ENCODE measurements at regions not wholly inside any gene's neighbourhood (a gene's known extent, or its start where the extent isn't known, plus 50 kb on each side); places are given as distances from the start of the nearest gene placed in this dataset.
"Not testable (repeated sequence)": the region's sequence is repeated elsewhere in the genome, so short reads cannot be mapped to it uniquely, and the experiment has no call there.

DNA sequence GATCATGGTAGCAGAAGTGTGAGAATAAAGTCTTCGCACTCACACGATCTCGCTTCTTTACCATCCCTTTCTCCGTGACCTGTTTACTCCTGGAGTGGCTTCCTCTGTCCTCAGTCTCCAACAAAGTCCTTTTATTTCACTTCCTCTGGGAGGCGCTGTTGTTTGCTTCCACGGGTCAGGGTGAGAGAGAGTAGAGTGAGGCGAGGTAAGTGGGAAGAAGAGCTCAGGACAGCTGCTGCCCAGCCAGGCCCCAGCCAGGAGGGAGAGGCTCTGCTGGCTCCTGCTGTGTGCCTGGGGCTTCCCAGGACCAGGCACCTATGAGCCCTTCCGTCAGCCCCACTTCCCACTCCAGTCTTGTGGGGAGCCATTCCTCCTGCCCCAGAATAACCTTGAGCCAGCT, 242.1 kb downstream of the FGF9 start:
- DNase-seq (ENCODE audit: low spot score): no peak

DNA sequence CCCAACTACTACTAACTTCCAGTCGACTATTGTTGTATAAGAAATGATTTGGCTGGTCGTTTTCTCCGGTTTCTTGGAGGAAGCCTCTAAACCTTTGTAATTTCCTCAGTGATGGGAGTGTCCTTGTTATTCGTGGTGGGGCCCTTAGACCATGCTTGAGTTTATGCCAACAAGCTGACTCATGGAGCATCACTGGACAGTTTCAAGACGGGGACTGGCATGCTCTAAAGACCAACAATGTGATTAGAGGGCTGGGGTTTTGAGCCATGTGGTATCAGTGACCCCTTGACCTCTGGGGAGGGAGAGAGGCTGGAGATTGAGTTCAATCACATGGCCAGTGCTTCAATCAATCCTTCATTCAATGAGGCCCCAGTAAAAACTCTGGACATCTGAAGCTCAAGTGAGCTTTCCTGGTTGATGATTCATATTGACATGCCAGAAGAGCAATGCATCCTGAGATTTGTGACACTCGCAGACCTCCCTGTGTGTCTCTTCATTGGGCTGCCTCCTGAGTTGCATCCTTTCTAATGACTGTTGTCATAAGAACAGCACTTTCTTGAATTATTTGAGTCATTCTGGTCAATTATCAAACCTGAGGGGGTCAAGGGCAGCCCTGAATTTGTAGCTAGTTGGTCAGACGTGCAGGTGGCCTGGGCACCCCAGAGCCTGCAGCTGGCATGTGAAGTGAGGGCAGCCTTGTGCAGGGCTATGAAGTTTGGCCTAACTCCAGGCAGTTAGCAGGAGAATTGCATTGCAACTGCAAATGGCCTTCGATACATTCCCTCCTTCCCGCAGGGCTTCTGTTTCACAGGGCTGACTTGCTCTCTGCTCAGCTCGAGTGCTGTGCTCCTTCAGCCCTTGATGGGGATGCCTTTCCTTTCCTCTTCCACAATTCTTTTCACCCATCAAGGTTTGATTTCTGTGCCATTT, 246.5 kb downstream of the FGF9 start:
- DNase-seq (ENCODE audit: low spot score): no peak

DNA sequence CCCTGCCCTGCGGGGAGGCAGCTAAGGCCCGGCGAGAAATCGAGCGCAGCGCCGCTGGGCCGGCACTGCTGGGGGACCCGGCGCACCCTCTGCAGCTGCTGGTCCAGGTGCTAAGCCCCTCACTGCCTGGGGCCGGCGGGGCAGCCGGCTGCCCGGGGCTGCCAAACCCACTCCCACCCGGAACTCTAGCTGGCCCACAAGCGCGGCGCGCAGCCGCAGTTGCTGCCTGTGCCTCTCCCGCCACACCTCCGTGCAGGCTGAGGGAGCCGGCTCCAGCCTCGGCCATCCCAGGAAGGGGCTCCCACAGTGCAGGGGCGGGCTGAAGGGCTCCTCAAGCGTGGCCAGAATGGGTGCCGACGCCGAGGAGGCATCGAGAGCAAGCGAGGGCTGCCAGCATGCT, 249.9 kb downstream of the FGF9 start:
- not testable (repeated sequence) for DNase-seq (ENCODE audit: low spot score)

DNA sequence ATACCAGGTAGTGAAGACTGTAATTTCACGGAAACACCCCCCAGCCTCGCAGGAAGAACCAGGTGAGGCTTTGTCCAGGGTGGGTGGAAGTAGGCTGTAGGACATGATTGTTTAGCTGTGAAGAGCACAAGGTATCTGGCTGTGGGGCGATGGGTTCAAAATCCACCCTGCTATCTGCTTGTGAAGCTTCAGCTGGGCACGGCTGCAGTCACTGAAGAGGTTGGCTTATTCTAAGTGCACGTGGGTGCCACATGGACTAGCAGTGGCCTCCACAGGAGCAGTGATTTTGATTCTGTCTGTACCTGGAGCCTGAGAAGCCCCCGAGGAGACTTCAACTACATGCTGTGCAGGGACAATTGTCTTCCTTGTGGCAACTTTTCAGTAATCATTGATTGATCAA, 254.1 kb downstream of the FGF9 start:
- no peak for DNase-seq (ENCODE audit: low spot score)

DNA sequence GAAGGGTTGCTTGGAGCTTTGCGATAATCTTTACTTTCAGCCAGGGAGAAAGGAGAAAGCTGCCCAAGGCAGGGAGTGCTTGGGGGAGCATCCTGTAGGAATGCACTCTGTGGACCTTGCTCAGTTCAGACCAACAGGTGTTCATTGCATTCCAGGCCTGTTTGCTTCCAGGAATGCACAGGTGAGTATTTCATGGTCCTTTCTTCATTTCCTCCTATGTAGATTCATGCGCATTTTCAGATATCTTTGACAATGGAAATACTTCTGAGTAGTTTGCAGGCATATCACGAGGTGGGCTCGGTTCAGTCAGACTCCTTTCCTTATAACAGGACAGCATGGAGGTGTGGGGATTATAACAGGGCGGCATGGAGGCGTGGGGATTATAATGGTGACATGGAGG, 254.8 kb downstream of the FGF9 start:
- no peak for DNase-seq (ENCODE audit: low spot score)

DNA sequence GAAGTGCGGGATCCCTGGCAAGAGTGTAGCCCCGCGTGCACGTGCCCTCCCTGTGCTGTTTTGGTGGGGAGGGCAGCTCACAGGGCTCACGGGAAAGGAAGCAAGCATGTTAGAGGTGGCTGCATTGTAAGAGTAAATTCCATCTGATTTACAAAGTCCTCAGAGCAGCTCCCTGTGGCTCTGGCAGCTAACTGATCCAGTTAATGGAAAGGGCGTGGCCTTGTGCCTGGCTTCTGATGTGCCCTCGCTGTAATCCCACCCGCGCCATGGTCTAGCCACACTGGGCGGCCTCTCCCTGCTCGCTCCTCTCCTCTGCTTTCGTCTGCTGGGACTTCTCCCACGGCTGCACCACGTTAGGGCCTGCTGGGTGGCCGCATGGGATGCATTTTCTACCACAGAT, 258.5 kb downstream of the FGF9 start:
- peak; percentile 31 for DNase-seq (ENCODE audit: low spot score)

DNA sequence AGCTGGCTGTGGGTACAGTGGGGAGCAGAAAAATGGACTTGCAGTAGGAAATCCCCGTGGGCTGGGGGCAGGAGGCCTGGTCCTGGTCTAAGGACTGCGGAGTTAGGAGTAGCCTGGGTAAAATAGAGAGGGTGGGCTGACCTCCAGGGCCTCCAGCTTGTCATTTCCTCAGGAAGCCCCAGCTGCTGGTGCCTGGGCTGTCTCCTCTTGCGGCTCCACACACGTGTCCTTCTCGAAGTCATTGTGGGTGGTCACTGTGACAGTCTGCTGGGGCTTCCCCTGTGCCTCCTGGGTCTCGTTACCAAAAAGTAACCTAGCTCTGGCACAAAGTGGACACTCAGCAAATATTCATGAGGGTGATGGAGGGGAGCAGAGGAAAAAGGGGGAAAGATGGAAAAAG, 259.7 kb downstream of the FGF9 start:
- DNase-seq (ENCODE audit: low spot score): no peak

DNA sequence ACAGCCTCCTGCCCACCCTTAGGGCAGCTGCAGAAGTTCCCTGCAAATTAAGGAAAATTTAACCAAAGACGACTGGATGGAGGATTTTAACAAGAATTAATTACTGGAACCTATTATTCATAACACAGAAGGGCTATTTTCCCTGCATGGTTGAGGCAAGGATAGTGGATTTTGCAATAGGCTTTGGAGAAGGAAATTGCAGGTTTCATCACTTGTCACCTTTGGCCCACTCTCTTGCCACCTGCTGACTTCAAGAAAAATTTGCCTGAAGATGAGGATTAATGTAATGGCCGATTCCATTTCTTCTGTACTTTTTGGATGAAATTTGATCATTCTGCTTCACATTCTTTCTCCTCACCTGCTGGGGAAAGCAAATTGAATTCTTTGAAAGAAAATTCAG, 261.7 kb downstream of the FGF9 start:
- no peak for DNase-seq (ENCODE audit: low spot score)

DNA sequence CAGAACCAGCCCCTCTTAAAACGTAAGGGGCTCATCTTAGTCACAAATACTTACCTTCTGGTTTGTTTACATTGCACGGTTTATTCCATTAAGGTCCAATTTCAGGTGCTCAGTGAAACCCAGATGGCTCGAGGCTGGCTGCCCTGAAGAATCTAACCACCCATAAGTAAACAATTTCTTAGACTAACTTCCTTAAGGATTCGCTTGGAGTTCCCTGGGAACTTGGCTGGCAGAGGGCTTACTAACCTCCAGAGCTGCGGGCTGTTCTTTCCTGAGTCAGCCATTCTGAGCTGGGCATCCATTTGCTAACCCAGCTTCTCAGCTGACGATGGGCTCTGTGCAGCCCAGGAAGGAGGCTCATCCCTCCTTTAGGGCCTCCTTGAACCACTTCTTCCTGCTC, 262.1 kb downstream of the FGF9 start:
- DNase-seq (ENCODE audit: low spot score): no peak

DNA sequence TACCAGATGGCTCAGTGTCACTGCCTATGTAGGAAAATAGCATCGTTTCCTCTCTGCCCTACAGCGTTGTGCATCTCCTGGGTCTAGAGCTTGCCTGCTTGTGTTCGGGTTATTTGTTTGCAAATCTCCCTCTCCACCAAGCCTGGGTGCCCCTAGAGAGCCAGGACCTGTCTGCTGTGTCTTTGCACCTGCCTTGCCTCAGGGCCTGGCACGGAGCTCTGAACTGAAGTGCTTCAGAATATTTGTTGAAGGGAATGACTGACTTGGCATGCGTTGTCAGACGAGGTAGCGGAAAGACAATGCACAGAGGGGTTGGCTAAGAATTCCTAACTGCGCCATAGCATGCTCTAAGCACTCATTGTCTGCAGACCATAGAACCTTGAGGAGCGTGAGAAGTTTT, 263.4 kb downstream of the FGF9 start:
- DNase-seq (ENCODE audit: low spot score): no peak

DNA sequence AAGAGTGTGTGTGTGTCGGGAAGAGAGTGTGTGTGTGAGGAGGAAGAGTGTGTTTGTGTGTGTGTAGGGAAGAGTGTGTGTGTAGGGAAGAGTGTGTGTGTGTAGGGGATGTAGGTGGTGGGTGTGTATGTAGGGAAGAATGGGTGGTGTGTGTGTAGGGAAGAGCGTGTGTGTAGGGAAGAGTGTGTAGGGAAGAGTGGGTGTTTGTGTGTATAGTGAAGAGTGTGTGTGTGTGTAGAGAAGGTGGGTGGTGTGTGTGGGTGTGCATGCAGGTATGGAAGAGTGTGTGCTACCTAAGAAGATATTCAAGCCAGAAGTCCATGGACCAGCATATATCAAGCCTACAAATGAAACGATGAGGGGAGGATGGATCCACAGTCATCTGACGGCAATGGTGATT, 265.8 kb downstream of the FGF9 start:
- DNase-seq (ENCODE audit: low spot score): no peak

DNA sequence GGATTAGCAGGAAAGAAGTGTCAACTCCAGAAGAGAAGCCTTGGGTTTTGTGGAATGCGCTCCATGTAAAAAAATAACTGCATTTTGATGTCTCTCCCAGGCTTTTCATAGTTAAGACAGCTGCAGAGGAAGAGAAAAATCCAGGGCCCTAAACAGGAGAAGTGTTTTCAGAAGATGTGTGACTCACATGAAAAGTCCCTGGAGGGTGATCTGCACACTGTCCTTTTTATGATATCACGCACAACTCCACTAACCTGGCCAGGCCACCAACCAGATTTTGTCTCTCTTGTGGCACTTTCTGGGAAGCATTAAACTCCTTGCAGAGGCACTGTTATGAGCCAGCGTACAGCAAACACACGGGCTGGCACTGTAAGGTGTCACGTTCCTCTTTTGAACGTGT, 267.3 kb downstream of the FGF9 start:
- DNase-seq (ENCODE audit: low spot score): no peak

DNA sequence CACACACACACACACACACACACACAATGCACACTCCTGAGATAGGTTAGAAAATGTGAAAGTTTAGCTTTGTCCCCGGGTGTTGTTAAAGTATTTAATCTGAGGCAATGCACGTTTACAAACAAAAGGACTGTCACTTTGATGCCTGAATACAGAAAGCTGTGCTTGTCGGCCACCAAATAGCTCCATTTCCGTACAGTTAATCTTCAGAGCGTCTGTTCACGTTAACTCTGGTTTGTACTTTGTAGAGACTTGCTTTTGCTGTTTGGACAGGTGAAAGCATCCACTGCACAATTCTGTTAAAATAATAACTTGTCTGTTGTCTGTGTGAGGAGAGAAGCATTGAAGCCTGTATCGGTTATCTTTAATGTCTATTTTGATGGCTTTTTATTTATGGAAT, 267.8 kb downstream of the FGF9 start:
- DNase-seq (ENCODE audit: low spot score): no peak

DNA sequence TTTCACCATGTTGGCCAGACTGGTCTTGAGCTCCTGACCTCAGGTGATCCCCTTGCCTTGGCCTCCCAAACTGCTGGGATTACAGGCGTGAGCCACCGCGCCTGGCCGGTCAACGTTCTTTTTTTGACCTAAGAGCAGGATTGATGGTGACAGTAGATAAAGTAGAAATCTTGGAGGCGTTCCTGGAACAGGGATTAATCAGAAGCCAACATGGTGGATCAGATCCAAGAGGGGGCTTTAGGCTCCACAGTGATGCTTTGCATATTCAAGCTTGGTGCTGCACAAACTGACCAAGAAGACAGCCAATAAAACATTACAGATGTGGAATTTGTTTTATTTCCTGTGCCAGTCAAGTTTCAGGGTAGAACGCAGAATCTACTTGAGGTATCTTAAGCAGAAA, 271.2 kb downstream of the FGF9 start:
- no peak for DNase-seq (ENCODE audit: low spot score)

DNA sequence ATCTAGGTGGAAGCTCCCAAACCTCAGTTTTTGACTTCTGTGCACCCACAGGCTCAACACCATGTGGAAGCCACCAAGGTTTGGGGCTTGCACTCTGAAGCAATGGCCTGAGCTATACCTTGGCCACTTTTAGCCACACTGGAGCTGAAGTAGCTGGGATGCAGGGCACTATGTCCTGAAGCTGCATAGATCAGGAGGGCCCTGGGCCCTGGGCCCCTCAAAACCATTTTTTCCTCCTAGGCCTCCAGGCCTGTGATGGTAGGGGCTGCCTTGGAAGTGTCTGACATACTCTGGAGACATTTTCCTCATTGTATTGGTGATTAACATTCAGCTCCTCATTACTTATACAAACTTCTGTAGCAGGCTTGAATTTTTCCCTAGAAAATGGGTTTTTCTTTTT, 273.7 kb downstream of the FGF9 start:
- no peak for DNase-seq (ENCODE audit: low spot score)

DNA sequence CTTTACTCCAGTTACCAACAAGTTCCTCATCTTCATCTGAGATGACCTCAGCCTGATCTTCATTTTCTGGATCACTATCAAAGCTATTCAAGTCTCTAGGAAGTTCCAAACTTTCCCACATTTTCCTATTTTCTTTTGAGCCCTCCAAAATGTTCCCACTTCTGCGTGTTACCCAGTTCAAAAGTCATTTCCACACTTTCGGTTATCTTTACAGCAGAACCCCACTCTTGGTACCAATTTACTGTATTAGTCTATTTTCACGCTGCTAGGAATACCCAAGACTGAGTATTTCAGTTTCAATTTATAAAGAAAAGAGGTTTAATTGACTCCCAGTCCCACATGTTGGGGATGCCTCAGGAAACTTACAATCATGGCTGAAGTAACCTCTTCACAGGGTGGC, 274.3 kb downstream of the FGF9 start:
- no peak for DNase-seq (ENCODE audit: low spot score)

DNA sequence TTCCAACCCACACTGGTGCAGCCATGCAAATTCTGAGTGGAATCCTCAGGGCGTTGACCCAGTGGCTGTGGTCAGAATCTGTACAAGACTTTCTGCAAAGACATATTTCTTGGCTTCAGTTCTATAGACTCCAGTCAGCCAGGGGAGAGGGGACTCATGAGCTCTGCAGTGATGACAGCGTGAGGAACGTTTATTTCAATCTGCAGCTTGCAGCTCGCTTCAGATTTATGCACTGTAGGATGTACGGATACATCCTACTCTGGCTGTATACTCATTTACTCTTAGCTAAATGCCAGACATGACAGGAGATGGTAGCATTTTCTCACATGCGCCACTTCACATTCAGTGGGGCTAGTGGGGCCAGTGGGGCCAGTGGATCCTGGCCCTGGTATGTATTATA, 276.1 kb downstream of the FGF9 start:
- no peak for DNase-seq (ENCODE audit: low spot score)

DNA sequence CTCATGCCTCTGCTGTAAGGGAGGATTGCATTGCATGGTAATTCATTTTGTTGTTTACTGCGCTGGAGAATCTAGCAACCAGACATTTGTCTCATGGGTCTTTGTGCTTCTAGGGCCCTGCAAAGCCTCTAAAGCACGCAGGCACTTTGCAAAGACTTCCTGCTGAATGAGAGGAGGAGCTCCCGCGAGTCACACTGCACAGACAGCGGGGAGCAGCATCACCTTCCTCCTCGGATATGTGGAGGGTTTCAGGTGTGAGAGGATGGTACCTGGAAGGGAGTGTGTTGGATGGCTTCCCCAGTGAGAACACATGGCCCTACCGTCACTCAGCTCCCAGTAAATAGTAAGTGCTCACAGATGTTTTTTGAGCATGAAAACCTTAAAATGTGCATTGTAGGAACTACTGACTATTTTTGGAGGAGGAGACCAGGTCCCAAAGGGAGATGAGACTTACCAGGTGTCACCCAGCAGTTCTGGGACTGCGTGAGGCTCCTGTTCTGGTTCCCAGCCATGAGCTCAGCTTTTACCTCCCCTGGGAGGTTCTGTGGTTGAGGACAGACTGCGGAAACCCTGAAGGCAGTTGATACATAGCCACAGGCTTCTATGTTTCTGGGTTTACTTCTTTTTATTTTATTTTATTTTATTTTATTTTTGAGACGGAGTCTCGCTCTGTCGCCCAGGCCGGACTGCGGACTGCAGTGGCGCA, 278.0 kb downstream of the FGF9 start:
- no peak for DNase-seq (ENCODE audit: low spot score)

DNA sequence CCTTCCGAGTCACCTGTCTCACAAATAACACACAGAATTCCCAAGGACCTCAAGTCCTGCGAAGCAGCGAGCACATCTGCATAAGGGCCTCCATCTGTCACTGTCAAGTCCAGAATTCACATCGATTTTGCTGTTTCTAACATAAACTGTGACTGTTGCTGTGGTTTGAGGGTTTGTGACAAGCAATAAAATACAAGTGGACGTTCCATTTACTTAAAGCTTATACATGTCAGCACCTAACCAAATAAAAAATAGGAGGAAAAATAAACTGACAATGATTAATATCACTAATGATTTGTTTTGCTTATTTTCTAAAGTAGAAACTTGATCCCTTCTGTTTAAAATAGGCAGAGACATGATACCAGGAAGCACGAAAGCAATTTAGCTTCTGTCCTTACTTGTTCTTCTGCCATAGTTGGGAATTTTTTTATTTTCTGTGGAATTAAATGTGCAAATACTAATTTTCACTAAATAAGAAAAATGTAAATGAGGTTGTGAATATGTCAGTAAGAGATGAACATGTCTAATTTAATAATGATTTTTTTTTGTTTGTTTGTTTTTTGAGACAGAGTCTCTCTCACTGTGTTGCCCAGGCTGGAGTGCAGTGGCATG, 279.1 kb downstream of the FGF9 start:
- no peak for DNase-seq (ENCODE audit: low spot score)

DNA sequence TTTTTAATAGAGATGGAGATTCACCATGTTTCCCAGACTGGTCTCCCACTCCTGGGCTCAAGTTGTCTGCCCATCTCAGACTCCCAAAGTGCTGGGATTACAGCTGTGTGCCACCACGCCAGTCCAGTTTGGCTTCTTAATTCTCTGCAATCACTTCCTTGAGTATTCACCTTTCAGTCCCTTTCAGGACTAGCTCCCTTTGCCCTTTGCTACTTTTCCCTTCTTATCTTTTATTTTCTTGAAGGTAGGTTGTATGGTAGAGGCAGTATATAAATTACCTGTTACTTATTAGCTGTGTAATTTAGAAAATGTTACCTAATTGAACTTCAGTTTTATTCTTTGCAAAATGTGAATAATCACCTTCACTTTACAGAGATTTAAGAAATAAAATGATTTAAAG, 285.8 kb downstream of the FGF9 start:
- DNase-seq (ENCODE audit: low spot score): no peak

DNA sequence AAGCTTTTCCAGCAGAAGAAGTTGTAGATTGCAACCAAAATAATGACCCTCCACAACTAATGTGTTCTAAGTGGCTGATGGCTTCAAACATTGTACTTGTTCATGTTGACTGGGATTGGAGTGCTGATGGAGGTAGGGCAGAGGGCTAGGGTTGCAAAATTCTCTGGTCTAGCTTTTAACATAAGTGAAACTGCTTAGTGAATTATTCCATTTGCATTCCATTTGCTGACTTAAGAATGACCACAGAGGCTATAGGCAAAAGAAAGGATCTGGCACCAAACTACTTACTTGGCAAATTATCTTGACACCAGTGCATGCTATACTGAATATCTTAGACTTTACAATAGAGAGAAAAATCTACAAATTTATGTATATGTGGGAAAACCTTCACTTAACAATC, 287.0 kb downstream of the FGF9 start:
- no peak for DNase-seq (ENCODE audit: low spot score)

DNA sequence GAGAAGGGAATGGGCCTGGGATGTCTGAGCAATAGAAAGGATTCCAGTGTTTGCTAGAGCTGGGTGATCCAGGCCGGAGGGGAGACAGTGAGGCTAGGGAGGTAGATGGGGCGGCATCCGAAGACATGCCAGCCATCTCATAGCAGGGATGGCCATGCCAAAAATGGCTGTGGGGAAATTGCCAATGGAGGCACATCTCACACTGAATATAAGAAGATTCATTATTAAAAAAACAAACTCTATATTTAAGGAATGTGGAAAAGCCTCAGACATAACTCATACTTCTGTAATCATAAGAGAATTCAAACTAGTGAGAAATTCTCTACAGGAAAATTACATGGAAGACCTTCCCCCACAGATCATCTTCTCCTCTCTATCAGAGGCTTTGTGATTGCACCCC, 289.2 kb downstream of the FGF9 start:
- no peak for DNase-seq (ENCODE audit: low spot score)

DNA sequence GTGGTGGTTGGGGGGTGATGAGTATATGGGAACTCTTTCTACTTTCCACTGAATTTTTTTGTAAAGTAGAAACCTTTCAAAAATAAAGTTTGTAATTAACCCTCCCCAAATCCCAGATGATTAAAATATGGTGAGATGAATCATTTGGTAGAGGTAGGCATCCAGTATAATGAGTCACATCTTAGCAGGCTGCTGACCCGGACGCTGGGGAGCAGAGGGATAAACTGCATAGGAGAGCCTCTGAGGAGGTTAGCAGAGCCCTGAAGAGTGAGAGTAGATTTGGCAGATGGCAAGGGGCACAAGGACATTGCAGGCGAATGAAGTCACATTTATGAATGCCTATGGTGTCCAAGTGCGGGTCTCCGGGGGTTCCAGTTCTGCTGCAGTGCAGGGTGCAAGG, 293.8 kb downstream of the FGF9 start:
- DNase-seq (ENCODE audit: low spot score): no peak

Data from cerebellar cortex (tissue), 1 donor.